HUES6 (cell line): ENCODE measurements at regions not wholly inside any gene's neighbourhood (a gene's known extent, or its start where the extent isn't known, plus 50 kb on each side); places are given as distances from the start of the nearest gene placed in this dataset.

Source experiments
- H3K27ac ChIP-seq: 2 replicates; pipeline ENCODE4 v1.7.0; 2013; ENCODE audit warnings: low read depth, mild to moderate bottlenecking, low read length, inconsistent platforms
- H3K27me3 ChIP-seq: 2 replicates; pipeline ENCODE4 v1.6.1; 2013; ENCODE audit warnings: low read length; ENCODE audit not compliant: control insufficient read depth, insufficient read depth
- H3K36me3 ChIP-seq: 2 replicates; pipeline ENCODE4 v1.6.1; 2013; ENCODE audit warnings: low read length; ENCODE audit not compliant: control insufficient read depth, insufficient read depth
- H3K4me1 ChIP-seq: 2 replicates; pipeline ENCODE4 v1.6.1; 2013; ENCODE audit warnings: low read length; ENCODE audit not compliant: control insufficient read depth, insufficient read depth
- H3K4me3 ChIP-seq: 2 replicates; pipeline ENCODE4 v1.5.1; 2013; ENCODE audit warnings: low read depth, low read length
- H3K9ac ChIP-seq: one replicate; pipeline ENCODE4 v1.6.1; 2013; ENCODE audit warnings: mild to moderate bottlenecking, low read length
- H3K9me3 ChIP-seq: 2 replicates; pipeline ENCODE4 v1.6.1; 2013; ENCODE audit warnings: low read depth, low read length; ENCODE audit not compliant: control insufficient read depth, insufficient read depth

GRCh38 chr11:82606738-82607137 lies 126.9 kb downstream of the FAM181B start:
- Histone ChIP-seq H3K9me3 (no peaks in the 10 kb centered on the region), H3K4me1 (no peaks in the 10 kb centered on the region), H3K9ac (no peak overlapping the region), H3K27me3 (0 out of 2 replicates have a peak, but pooled peaks cover 4% of the 10 kb centered on the region), H3K36me3 (no peaks in the 10 kb centered on the region), H3K27ac (no peak overlapping the region), H3K4me3 (no peak overlapping the region)

GRCh38 chr11:82601711-82602110 lies 132.0 kb downstream of the FAM181B start:
- H3K4me1 ChIP-seq, result no peaks in the 10 kb centered on the region
- no peak overlapping the region for H3K4me3 ChIP-seq
- no peak overlapping the region for H3K9ac ChIP-seq
- no peak overlapping the region for H3K27ac ChIP-seq
- no peaks in the 10 kb centered on the region for H3K9me3 ChIP-seq
- H3K36me3 ChIP-seq, result no peaks in the 10 kb centered on the region
- H3K27me3 ChIP-seq, result no peaks in the 10 kb centered on the region

- H3K4me1 ChIP-seq, result no peaks in the 10 kb centered on the region
These were observed 133.8 kb downstream of the FAM181B start for GRCh38 chr11:82599836-82600235.

GRCh38 chr11:82586581-82586980 lies 147.1 kb downstream of the FAM181B start:
- Histone ChIP-seq H3K4me3 (no peak overlapping the region), H3K9me3 (no peaks in the 10 kb centered on the region), H3K9ac (no peak overlapping the region), H3K36me3 (no peaks in the 10 kb centered on the region), H3K4me1 (no peaks in the 10 kb centered on the region; the same call in 1 of the 2 replicates), H3K27me3 (no peaks in the 10 kb centered on the region), H3K27ac (no peak overlapping the region)

More at GRCh38 chr11:82599836-82600235, 133.8 kb downstream of the FAM181B start:
- Histone ChIP-seq H3K4me3 (no peak overlapping the region), H3K27ac (no peak overlapping the region), H3K9me3 (no peaks in the 10 kb centered on the region), H3K27me3 (no peaks in the 10 kb centered on the region), H3K36me3 (no peaks in the 10 kb centered on the region), H3K9ac (no peak overlapping the region)

GRCh38 chr11:82577246-82577645 lies 156.4 kb downstream of the FAM181B start:
- H3K9me3 ChIP-seq, result no peaks in the 10 kb centered on the region
- no peak overlapping the region for H3K4me3 ChIP-seq

GRCh38 chr11:82560836-82561235 lies 172.8 kb downstream of the FAM181B start:
- H3K27ac ChIP-seq, result no peak overlapping the region
- H3K36me3 ChIP-seq, result no peaks in the 10 kb centered on the region
- no peaks in the 10 kb centered on the region for H3K4me1 ChIP-seq
- no peak overlapping the region for H3K4me3 ChIP-seq
- H3K27me3 ChIP-seq, result no peaks in the 10 kb centered on the region
- no peaks in the 10 kb centered on the region for H3K9me3 ChIP-seq
- H3K9ac ChIP-seq, result no peak overlapping the region

More at GRCh38 chr11:82577246-82577645, 156.4 kb downstream of the FAM181B start:
- Histone ChIP-seq H3K4me1 (no peaks in the 10 kb centered on the region), H3K27ac (no peak overlapping the region), H3K27me3 (peaks cover 12% of the 10 kb centered on the region), H3K9ac (no peak overlapping the region), H3K36me3 (no peaks in the 10 kb centered on the region)

- Histone ChIP-seq H3K4me3 (no peak overlapping the region), H3K4me1 (no peaks in the 10 kb centered on the region), H3K27me3 (no peaks in the 10 kb centered on the region), H3K9me3 (no peaks in the 10 kb centered on the region), H3K36me3 (no peaks in the 10 kb centered on the region), H3K27ac (no peak overlapping the region), H3K9ac (no peak overlapping the region)
These were observed 174.1 kb downstream of the FAM181B start for GRCh38 chr11:82559609-82560008.

- Histone ChIP-seq H3K36me3 (no peaks in the 10 kb centered on the region), H3K9me3 (no peaks in the 10 kb centered on the region), H3K9ac (no peak overlapping the region), H3K4me3 (no peak overlapping the region), H3K27ac (no peak overlapping the region), H3K27me3 (no peaks in the 10 kb centered on the region), H3K4me1 (no peaks in the 10 kb centered on the region)
These were observed 176.4 kb downstream of the FAM181B start for GRCh38 chr11:82557274-82557673.

GRCh38 chr11:82556210-82556609 lies 177.5 kb downstream of the FAM181B start:
- Histone ChIP-seq H3K9me3 (no peaks in the 10 kb centered on the region), H3K27me3 (no peaks in the 10 kb centered on the region), H3K36me3 (no peaks in the 10 kb centered on the region), H3K4me1 (no peaks in the 10 kb centered on the region), H3K9ac (no peak overlapping the region), H3K27ac (no peak overlapping the region), H3K4me3 (no peak overlapping the region)

GRCh38 chr11:82546661-82547557 lies 186.8 kb downstream of the FAM181B start:
- Histone ChIP-seq H3K9ac (no peak overlapping the region), H3K36me3 (no peaks in the 10 kb centered on the region), H3K27ac (no peak overlapping the region), H3K9me3 (no peaks in the 10 kb centered on the region), H3K4me3 (no peak overlapping the region), H3K4me1 (no peaks in the 10 kb centered on the region), H3K27me3 (no peaks in the 10 kb centered on the region)

- no peaks in the 10 kb centered on the region for H3K27me3 ChIP-seq
- no peak overlapping the region for H3K27ac ChIP-seq
- no peaks in the 10 kb centered on the region for H3K9me3 ChIP-seq
- no peak overlapping the region for H3K4me3 ChIP-seq
- H3K36me3 ChIP-seq, result no peaks in the 10 kb centered on the region
- H3K4me1 ChIP-seq, result no peaks in the 10 kb centered on the region
- H3K9ac ChIP-seq, result no peak overlapping the region
These were observed 194.0 kb downstream of the FAM181B start for GRCh38 chr11:82539669-82540068.
